ENCODE measurements at regions not wholly inside any gene's neighbourhood (a gene's known extent, or its start where the extent isn't known, plus 50 kb on each side); places are given as distances from the start of the nearest gene placed in this dataset.
"Not testable (repeated sequence)": the region's sequence is repeated elsewhere in the genome, so short reads cannot be mapped to it uniquely, and the experiment has no call there.

DNA sequence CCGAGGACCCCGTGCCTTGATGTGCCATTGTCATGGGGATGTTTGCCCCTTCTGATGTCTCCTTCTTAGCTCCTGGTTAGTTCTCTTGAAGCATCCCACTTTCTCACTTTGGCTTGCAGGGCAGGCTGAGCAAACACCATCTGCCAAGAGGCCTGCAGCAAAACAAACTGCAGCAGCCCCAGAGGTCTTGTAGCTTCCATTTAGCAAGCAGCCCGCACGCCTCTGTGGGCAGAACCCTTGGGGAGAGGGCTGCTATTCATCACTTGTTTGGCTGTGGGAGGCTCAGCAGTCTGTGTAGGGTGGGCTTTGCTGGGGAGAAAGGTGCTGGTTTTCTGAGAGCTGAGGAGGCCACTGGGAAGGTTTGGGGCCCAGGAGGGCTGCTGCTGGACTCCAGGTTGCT is 56.7 kb downstream of the KCNC4 start:
- H3K27me3 ChIP-seq, result no peaks in the 10 kb centered on the region
- no peak for DNase-seq (ENCODE audit: low spot score in 2 of 2)
- intact Hi-C loops (cut with DNase I; ENCODE audit: low total_unique reads), result no loop called here
- H3K4me3 ChIP-seq, result no peak overlapping the region
- no peak overlapping the region for H3K27ac ChIP-seq
- TF ChIP-seq POLR2A (IDR thresholded peaks at IDR 0.05) (no peak), POLR2AphosphoS5 (IDR thresholded peaks at IDR 0.05) (no peak), CTCF (IDR thresholded peaks at IDR 0.05) (no peak)
- no peaks in the 10 kb centered on the region for H3K9me3 ChIP-seq
- H3K4me1 ChIP-seq, result no peaks in the 10 kb centered on the region
- no peaks in the 10 kb centered on the region for H3K36me3 ChIP-seq

- Histone ChIP-seq H3K9me3 (no peaks in the 10 kb centered on the region), H3K4me1 (no peaks in the 10 kb centered on the region), H3K27ac (no peak overlapping the region), H3K27me3 (no peaks in the 10 kb centered on the region), H3K36me3 (no peaks in the 10 kb centered on the region), H3K4me3 (no peak overlapping the region)
- no peak for DNase-seq (ENCODE audit: low spot score in 2 of 2)
- intact Hi-C loops (cut with DNase I; ENCODE audit: low total_unique reads), result no loop called here
- TF ChIP-seq POLR2AphosphoS5 (IDR thresholded peaks at IDR 0.05), result no peak
- TF ChIP-seq POLR2A (IDR thresholded peaks at IDR 0.05), result no peak
- TF ChIP-seq CTCF (IDR thresholded peaks at IDR 0.05), result no peak
Measured at GRCh38 chr1:110267260-110267659, 57.1 kb downstream of the KCNC4 start.

- intact Hi-C loops (cut with DNase I; ENCODE audit: low total_unique reads), result no loop called here
- H3K4me3 ChIP-seq, result no peak overlapping the region
- no peaks in the 10 kb centered on the region for H3K4me1 ChIP-seq
- H3K27me3 ChIP-seq, result no peaks in the 10 kb centered on the region
- TF ChIP-seq POLR2AphosphoS5 (IDR thresholded peaks at IDR 0.05) (no peak), CTCF (IDR thresholded peaks at IDR 0.05) (no peak), POLR2A (IDR thresholded peaks at IDR 0.05) (no peak)
- no peaks in the 10 kb centered on the region for H3K9me3 ChIP-seq
- no peak for DNase-seq (ENCODE audit: low spot score in 2 of 2)
- no peak overlapping the region for H3K27ac ChIP-seq
- no peaks in the 10 kb centered on the region for H3K36me3 ChIP-seq
Measured at GRCh38 chr1:110272045-110272444, 61.9 kb downstream of the KCNC4 start.

DNA sequence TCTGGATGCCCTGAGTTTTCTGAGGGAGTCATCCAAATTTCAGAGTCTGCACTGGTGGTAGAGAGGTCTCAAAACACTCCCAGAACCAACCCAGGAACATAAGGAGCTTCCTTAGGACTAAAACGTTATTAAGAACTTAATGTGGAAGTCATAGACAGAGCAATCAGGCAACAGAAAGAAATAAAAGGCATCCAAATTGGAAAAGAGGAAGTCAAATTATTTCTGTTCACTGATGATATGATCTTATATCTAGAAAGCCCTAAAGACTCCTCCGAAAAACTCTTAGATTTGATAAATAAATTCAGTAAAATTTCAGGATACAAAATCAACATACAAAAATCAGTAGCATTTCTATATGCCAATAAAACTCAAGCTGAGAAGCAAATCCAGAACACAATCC is 63.7 kb downstream of the KCNC4 start:
- H3K4me3 ChIP-seq; intact Hi-C loops (cut with DNase I; ENCODE audit: low total_unique reads); DNase-seq (ENCODE audit: low spot score in 2 of 2); H3K4me1 ChIP-seq; H3K27ac ChIP-seq; H3K36me3 ChIP-seq; H3K9me3 ChIP-seq; H3K27me3 ChIP-seq: not testable (repeated sequence)

GRCh38 chr1:110280126-110280525 is 59.1 kb upstream of the RBM15 start:
- no peaks in the 10 kb centered on the region for H3K36me3 ChIP-seq
- H3K4me3 ChIP-seq, result no peak overlapping the region
- no peak for TF ChIP-seq POLR2A (IDR thresholded peaks at IDR 0.05)
- no peak for TF ChIP-seq CTCF (IDR thresholded peaks at IDR 0.05)
- TF ChIP-seq POLR2AphosphoS5 (IDR thresholded peaks at IDR 0.05), result no peak
- no peaks in the 10 kb centered on the region for H3K9me3 ChIP-seq
- H3K27me3 ChIP-seq, result no peaks in the 10 kb centered on the region
- H3K27ac ChIP-seq, result no peak overlapping the region
- H3K4me1 ChIP-seq, result no peaks in the 10 kb centered on the region
- intact Hi-C loops (cut with DNase I; ENCODE audit: low total_unique reads), result loop anchor here (10.0 kb wide), 1 partner anchor 415 kb away; no protein-coding TSS in a partner anchor
- no peak for DNase-seq (ENCODE audit: low spot score in 2 of 2)

GRCh38 chr1:110280804-110281203 is 58.4 kb upstream of the RBM15 start:
- H3K36me3 ChIP-seq, result no peaks in the 10 kb centered on the region
- H3K4me3 ChIP-seq, result no peak overlapping the region
- no peak for DNase-seq (ENCODE audit: low spot score in 2 of 2)
- H3K27me3 ChIP-seq, result no peaks in the 10 kb centered on the region
- TF ChIP-seq POLR2A (IDR thresholded peaks at IDR 0.05), result no peak
- TF ChIP-seq POLR2AphosphoS5 (IDR thresholded peaks at IDR 0.05), result no peak
- no peak for TF ChIP-seq CTCF (IDR thresholded peaks at IDR 0.05)
- intact Hi-C loops (cut with DNase I; ENCODE audit: low total_unique reads), result loop anchor here (10.0 kb wide), 1 partner anchor 414 kb away; no protein-coding TSS in a partner anchor
- no peaks in the 10 kb centered on the region for H3K4me1 ChIP-seq
- H3K27ac ChIP-seq, result no peak overlapping the region
- H3K9me3 ChIP-seq, result no peaks in the 10 kb centered on the region
